OCI-LY3 (cell line): ENCODE measurements at regions not wholly inside any gene's neighbourhood (a gene's known extent, or its start where the extent isn't known, plus 50 kb on each side); places are given as distances from the start of the nearest gene placed in this dataset.

ENCODE experiments used
- H2AFZ ChIP-seq: fragments of 200-600, 300-600 bp; shearing (Covaris generic); 2 replicates; pipeline ENCODE4 v1.6.0; 2014; ENCODE audit warnings: antibody characterized with exemption, low read depth, low read length
- H3K27ac ChIP-seq: fragments of 200-600, 300-600 bp; sonication (generic); 2 replicates; pipeline ENCODE4 v1.5.1; 2014; ENCODE audit warnings: mild to moderate bottlenecking, low read length, moderate library complexity, mixed read lengths
- H3K27me3 ChIP-seq: fragments of 200-600, 300-600 bp; sonication (generic); 2 replicates; pipeline ENCODE4 v1.6.1; 2014; ENCODE audit warnings: low read depth, low read length, mixed read lengths
- H3K36me3 ChIP-seq: fragments of 200-600, 300-600 bp; sonication (generic); replicated peaks from 2 replicates; pipeline ENCODE3; 2014; ENCODE audit warnings: low read depth, low read length, mixed read lengths
- H3K4me1 ChIP-seq: fragments of 300-600, 200-600 bp; sonication (generic); 2 replicates; pipeline ENCODE4 v1.6.1; 2014; ENCODE audit warnings: low read length, mixed read lengths
- H3K4me2 ChIP-seq: fragments of 200-600, 300-600 bp; sonication (generic); 2 replicates; pipeline ENCODE4 v1.6.1; 2014; ENCODE audit warnings: low read length, mixed read lengths
- H3K4me3 ChIP-seq: fragments of 300-600, 200-600 bp; sonication (generic); 2 replicates; pipeline ENCODE4 v1.5.1; 2014; ENCODE audit warnings: antibody characterized with exemption, mild to moderate bottlenecking, low read length, moderate library complexity
- H3K79me2 ChIP-seq: fragments of 300-600, 200-600 bp; shearing (Covaris generic); 2 replicates; pipeline ENCODE4 v1.6.1; 2014; ENCODE audit warnings: mild to moderate bottlenecking, low read length, mixed read lengths
- H3K9ac ChIP-seq: fragments of 300-600, 200-600 bp; shearing (Covaris generic); 2 replicates; pipeline ENCODE4 v1.6.0; 2014; ENCODE audit warnings: mild to moderate bottlenecking, low read length, moderate library complexity
- H3K9me3 ChIP-seq: fragments of 200-600, 300-600 bp; shearing (Covaris generic); 2 replicates; pipeline ENCODE4 v1.6.1; 2014; ENCODE audit warnings: low read length, mixed read lengths; ENCODE audit not compliant: insufficient read depth
- H4K20me1 ChIP-seq: fragments of 200-600, 300-600 bp; sonication (generic); 2 replicates; pipeline ENCODE4 v1.6.1; 2016; ENCODE audit warnings: low read length, mixed read lengths; ENCODE audit not compliant: insufficient read depth
- CTCF ChIP-seq: fragments of 200-600, 300-600 bp; sonication (generic); IDR thresholded peaks from 2 replicates; pipeline ENCODE4 v1.5.1; 2014; ENCODE audit warnings: antibody characterized with exemption, low read length, low read depth
- EZH2phosphoT487 ChIP-seq: fragments of 200-600 bp; shearing (Covaris generic); IDR thresholded peaks from 2 replicates; pipeline ENCODE4 v1.6.1; 2018; ENCODE audit warnings: antibody characterized with exemption, mixed run types, low read depth

- H4K20me1 ChIP-seq: no peaks in the 10 kb centered on the region
- no peak overlapping the region for H2AFZ ChIP-seq
These were observed 397.6 kb downstream of the LRRIQ3 start for GRCh38 chr1:73800376-73800775.

GRCh38 chr1:73789965-73790364, 408.0 kb downstream of the LRRIQ3 start:
- no peak for TF ChIP-seq EZH2phosphoT487
- TF ChIP-seq CTCF: no peak
- Histone ChIP-seq H3K4me3 (no peak overlapping the region), H3K9me3 (no peaks in the 10 kb centered on the region), H3K4me2 (no peak overlapping the region), H2AFZ (no peak overlapping the region), H3K79me2 (no peaks in the 10 kb centered on the region), H3K9ac (no peak overlapping the region), H3K36me3 (no peaks in the 10 kb centered on the region), H3K27me3 (no peaks in the 10 kb centered on the region), H4K20me1 (no peaks in the 10 kb centered on the region), H3K4me1 (no peaks in the 10 kb centered on the region), H3K27ac (no peak overlapping the region)

More at GRCh38 chr1:73800376-73800775, 397.6 kb downstream of the LRRIQ3 start:
- no peaks in the 10 kb centered on the region for H3K4me1 ChIP-seq
- TF ChIP-seq CTCF: no peak
- TF ChIP-seq EZH2phosphoT487: no peak
- no peak overlapping the region for H3K4me2 ChIP-seq
- H3K4me3 ChIP-seq: no peak overlapping the region
- no peaks in the 10 kb centered on the region for H3K79me2 ChIP-seq
- H3K9me3 ChIP-seq: no peaks in the 10 kb centered on the region
- H3K27me3 ChIP-seq: no peaks in the 10 kb centered on the region
- H3K27ac ChIP-seq: no peak overlapping the region
- H3K9ac ChIP-seq: no peak overlapping the region
- H3K36me3 ChIP-seq: no peaks in the 10 kb centered on the region

GRCh38 chr1:73784026-73784425, 413.9 kb downstream of the LRRIQ3 start:
- Histone ChIP-seq H3K9me3 (no peaks in the 10 kb centered on the region), H3K27ac (no peak overlapping the region), H2AFZ (no peak overlapping the region), H3K36me3 (no peaks in the 10 kb centered on the region), H3K4me2 (no peak overlapping the region), H3K4me1 (no peaks in the 10 kb centered on the region), H3K27me3 (no peaks in the 10 kb centered on the region), H3K79me2 (no peaks in the 10 kb centered on the region), H3K4me3 (no peak overlapping the region), H4K20me1 (no peaks in the 10 kb centered on the region), H3K9ac (no peak overlapping the region)
- TF ChIP-seq CTCF (no peak), EZH2phosphoT487 (no peak)

- no peaks in the 10 kb centered on the region for H3K9me3 ChIP-seq
- TF ChIP-seq EZH2phosphoT487 (no peak), CTCF (no peak)
- no peaks in the 10 kb centered on the region for H3K27me3 ChIP-seq
- H3K4me3 ChIP-seq: no peak overlapping the region
- no peaks in the 10 kb centered on the region for H3K79me2 ChIP-seq
- no peaks in the 10 kb centered on the region for H3K36me3 ChIP-seq
- no peak overlapping the region for H2AFZ ChIP-seq
- no peaks in the 10 kb centered on the region for H3K4me1 ChIP-seq
- no peak overlapping the region for H3K27ac ChIP-seq
- H4K20me1 ChIP-seq: no peaks in the 10 kb centered on the region
- H3K4me2 ChIP-seq: no peak overlapping the region
- no peak overlapping the region for H3K9ac ChIP-seq
These were observed 414.6 kb downstream of the LRRIQ3 start for GRCh38 chr1:73783352-73783751.
